ENCODE measurements at regions not wholly inside any gene's neighbourhood (a gene's known extent, or its start where the extent isn't known, plus 50 kb on each side); places are given as distances from the start of the nearest gene placed in this dataset.

DNA sequence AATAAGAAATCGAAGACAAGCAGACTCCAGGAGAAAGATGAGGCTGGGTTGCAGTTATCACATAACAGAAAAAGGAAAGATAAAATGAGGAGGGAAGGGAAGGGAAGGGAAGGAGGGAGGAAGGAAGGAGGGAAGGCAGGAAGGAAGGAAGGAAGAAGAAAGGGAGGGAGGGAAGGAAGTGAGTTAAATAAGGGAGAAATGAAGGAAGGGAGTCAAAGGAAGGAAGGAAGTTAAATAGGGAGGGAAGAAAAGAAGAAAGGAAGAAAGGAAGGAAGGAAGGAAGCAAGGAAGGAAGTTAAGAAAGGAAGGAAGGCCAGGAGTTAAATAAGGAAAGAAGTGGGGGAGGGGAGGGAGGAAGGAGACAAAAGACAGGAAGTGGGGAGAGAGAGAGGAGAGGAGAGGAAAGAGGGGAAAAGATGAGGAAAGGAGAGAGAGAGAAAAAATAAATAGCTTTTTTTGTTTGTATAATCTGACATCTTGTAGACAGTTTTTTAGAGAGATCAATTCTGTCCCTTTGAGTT is 679.6 kb downstream of the HS3ST4 start:
- no peaks in the 10 kb centered on the region for H3K36me3 ChIP-seq (ENCODE audit: insufficient read depth, low read length)
- H3K27ac ChIP-seq (ENCODE audit: low read depth, low read length, poor library complexity, severe bottlenecking), result no peak overlapping the region
- H3K9ac ChIP-seq (ENCODE audit: low read length), result no peak overlapping the region
- no peaks in the 10 kb centered on the region for H3K79me2 ChIP-seq (ENCODE audit: insufficient read depth, low read length)
- H3K4me3 ChIP-seq (ENCODE audit: low read depth, low read length, poor library complexity, severe bottlenecking), result no peak overlapping the region
- H3K9me3 ChIP-seq (ENCODE audit: low read length), result no peaks in the 10 kb centered on the region
- TF ChIP-seq, protein P1, sequence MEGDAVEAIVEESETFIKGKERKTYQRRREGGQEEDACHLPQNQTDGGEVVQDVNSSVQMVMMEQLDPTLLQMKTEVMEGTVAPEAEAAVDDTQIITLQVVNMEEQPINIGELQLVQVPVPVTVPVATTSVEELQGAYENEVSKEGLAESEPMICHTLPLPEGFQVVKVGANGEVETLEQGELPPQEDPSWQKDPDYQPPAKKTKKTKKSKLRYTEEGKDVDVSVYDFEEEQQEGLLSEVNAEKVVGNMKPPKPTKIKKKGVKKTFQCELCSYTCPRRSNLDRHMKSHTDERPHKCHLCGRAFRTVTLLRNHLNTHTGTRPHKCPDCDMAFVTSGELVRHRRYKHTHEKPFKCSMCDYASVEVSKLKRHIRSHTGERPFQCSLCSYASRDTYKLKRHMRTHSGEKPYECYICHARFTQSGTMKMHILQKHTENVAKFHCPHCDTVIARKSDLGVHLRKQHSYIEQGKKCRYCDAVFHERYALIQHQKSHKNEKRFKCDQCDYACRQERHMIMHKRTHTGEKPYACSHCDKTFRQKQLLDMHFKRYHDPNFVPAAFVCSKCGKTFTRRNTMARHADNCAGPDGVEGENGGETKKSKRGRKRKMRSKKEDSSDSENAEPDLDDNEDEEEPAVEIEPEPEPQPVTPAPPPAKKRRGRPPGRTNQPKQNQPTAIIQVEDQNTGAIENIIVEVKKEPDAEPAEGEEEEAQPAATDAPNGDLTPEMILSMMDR (IDR thresholded peaks at IDR 0.05; ENCODE audit: low read length), result no peak
- no peak for TF ChIP-seq EZH2 (IDR thresholded peaks at IDR 0.05; ENCODE audit: borderline replicate concordance, low read length)
- H4K20me1 ChIP-seq (ENCODE audit: insufficient read depth, low read length), result no peaks in the 10 kb centered on the region
- no peaks in the 10 kb centered on the region for H3F3A ChIP-seq (ENCODE audit: insufficient read depth, low read length)
- no peaks in the 10 kb centered on the region for H3K27me3 ChIP-seq (ENCODE audit: insufficient read depth, low read length)
- H2AFZ ChIP-seq (ENCODE audit: low read length), result no peak overlapping the region
- no peaks in the 10 kb centered on the region for H3K9me2 ChIP-seq (ENCODE audit: low read depth, low read length)
- no peak overlapping the region for H3K4me2 ChIP-seq (ENCODE audit: low read length)
- no peaks in the 10 kb centered on the region for H3K4me1 ChIP-seq (ENCODE audit: insufficient read depth, low read length, severe bottlenecking)

DNA sequence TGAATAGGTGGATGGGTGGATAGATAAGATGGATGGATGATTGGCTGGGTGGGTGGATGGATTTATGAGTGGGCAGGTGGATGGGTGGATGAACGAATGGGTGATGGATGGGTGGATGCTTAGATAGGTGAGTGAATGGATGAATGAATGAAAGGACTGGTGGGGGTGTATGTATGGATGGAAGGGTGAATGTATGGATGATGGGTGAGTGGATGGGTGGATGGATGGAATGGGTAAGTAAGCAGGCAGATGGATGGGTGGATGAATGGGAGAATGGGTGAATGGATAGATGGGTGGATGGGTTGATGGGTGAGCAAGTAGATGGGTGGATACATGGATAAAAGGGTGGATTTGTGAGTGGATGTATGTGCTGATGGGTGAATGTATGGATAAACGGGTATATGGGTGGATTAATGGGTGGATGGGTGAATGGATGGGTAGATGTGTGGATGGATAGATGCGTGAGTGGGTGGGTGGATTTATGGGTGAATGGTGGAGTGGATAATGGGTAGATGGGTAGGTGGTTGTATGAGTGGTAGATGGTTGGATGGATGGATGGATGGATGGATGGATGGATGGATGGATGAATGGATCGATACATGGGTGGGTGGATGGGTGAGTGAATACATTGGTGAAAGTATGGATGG is 682.6 kb downstream of the HS3ST4 start:
- no peaks in the 10 kb centered on the region for H3K9me3 ChIP-seq (ENCODE audit: low read length)
- H4K20me1 ChIP-seq (ENCODE audit: insufficient read depth, low read length), result no peaks in the 10 kb centered on the region
- no peak overlapping the region for H3K4me2 ChIP-seq (ENCODE audit: low read length)
- no peak overlapping the region for H3K27ac ChIP-seq (ENCODE audit: low read depth, low read length, poor library complexity, severe bottlenecking)
- H3F3A ChIP-seq (ENCODE audit: insufficient read depth, low read length), result no peaks in the 10 kb centered on the region
- no peaks in the 10 kb centered on the region for H3K27me3 ChIP-seq (ENCODE audit: insufficient read depth, low read length)
- H2AFZ ChIP-seq (ENCODE audit: low read length), result no peak overlapping the region
- H3K9ac ChIP-seq (ENCODE audit: low read length), result no peak overlapping the region
- H3K4me1 ChIP-seq (ENCODE audit: insufficient read depth, low read length, severe bottlenecking), result no peaks in the 10 kb centered on the region
- no peaks in the 10 kb centered on the region for H3K36me3 ChIP-seq (ENCODE audit: insufficient read depth, low read length)
- no peak overlapping the region for H3K4me3 ChIP-seq (ENCODE audit: low read depth, low read length, poor library complexity, severe bottlenecking)
- TF ChIP-seq EZH2 (IDR thresholded peaks at IDR 0.05; ENCODE audit: borderline replicate concordance, low read length), result no peak
- TF ChIP-seq, protein P1 (IDR thresholded peaks at IDR 0.05; ENCODE audit: low read length), result no peak
- no peaks in the 10 kb centered on the region for H3K9me2 ChIP-seq (ENCODE audit: low read depth, low read length)
- no peaks in the 10 kb centered on the region for H3K79me2 ChIP-seq (ENCODE audit: insufficient read depth, low read length)

DNA sequence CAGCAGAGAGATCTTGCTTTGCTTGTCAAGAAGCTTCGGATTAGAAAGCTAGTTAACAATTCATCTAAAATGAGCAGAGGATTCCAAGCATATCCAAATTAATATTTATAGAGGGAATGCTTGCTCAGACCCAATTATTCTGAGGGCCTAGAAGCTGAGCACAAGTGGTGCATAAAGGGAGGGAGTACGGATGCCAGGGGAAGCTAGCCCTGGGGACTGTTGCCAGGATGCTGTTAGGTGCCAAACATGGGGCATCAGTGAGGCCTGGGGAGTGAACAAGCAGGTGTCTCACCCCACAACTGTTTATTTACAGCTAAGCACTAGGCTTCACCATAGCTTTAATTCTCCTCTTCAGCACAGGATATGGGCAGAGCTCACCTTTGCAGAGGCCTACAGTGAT is 684.1 kb upstream of the C16orf82 start:
- H3K9ac ChIP-seq (ENCODE audit: low read length), result no peak overlapping the region
- no peaks in the 10 kb centered on the region for H3K36me3 ChIP-seq (ENCODE audit: insufficient read depth, low read length)
- no peaks in the 10 kb centered on the region for H4K20me1 ChIP-seq (ENCODE audit: insufficient read depth, low read length)
- no peaks in the 10 kb centered on the region for H3F3A ChIP-seq (ENCODE audit: insufficient read depth, low read length)
- H3K4me3 ChIP-seq (ENCODE audit: low read depth, low read length, poor library complexity, severe bottlenecking), result no peak overlapping the region
- H3K9me2 ChIP-seq (ENCODE audit: low read depth, low read length), result no peaks in the 10 kb centered on the region
- no peaks in the 10 kb centered on the region for H3K79me2 ChIP-seq (ENCODE audit: insufficient read depth, low read length)
- no peaks in the 10 kb centered on the region for H3K27me3 ChIP-seq (ENCODE audit: insufficient read depth, low read length)
- H3K4me1 ChIP-seq (ENCODE audit: insufficient read depth, low read length, severe bottlenecking), result no peaks in the 10 kb centered on the region
- no peaks in the 10 kb centered on the region for H3K9me3 ChIP-seq (ENCODE audit: low read length)
- H3K4me2 ChIP-seq (ENCODE audit: low read length), result no peak overlapping the region
- H3K27ac ChIP-seq (ENCODE audit: low read depth, low read length, poor library complexity, severe bottlenecking), result no peak overlapping the region
- TF ChIP-seq, protein P1 (IDR thresholded peaks at IDR 0.05; ENCODE audit: low read length), result no peak
- TF ChIP-seq EZH2 (IDR thresholded peaks at IDR 0.05; ENCODE audit: borderline replicate concordance, low read length), result no peak
- no peak overlapping the region for H2AFZ ChIP-seq (ENCODE audit: low read length)
